Activated naive CD8-positive, alpha-beta T cell treated with anti-CD3 and anti-CD28 coated beads for 36 hours (primary cell): ENCODE measurements at regions not wholly inside any gene's neighbourhood (a gene's known extent, or its start where the extent isn't known, plus 50 kb on each side); places are given as distances from the start of the nearest gene placed in this dataset.
"Not testable (repeated sequence)": the region's sequence is repeated elsewhere in the genome, so short reads cannot be mapped to it uniquely, and the experiment has no call there.

Source experiments
- DNase-seq: peaks from one replicate; pipeline ENCODE4 v3.0.0; 2021
- H3K27ac Mint-ChIP-seq: one replicate; pipeline ENCODE4 v1.8.0; 2022; ENCODE audit warnings: mild to moderate bottlenecking, moderate library complexity, mixed read lengths
- H3K27me3 Mint-ChIP-seq: one replicate; pipeline ENCODE4 v1.8.0; 2022; ENCODE audit warnings: mild to moderate bottlenecking, mixed read lengths
- H3K36me3 Mint-ChIP-seq: one replicate; pipeline ENCODE4 v1.8.0; 2021; ENCODE audit warnings: mild to moderate bottlenecking, mixed read lengths
- H3K4me1 Mint-ChIP-seq: one replicate; pipeline ENCODE4 v1.8.0; 2021; ENCODE audit warnings: mixed read lengths
- H3K4me3 Mint-ChIP-seq: one replicate; pipeline ENCODE4 v1.8.0; 2022; ENCODE audit warnings: mild to moderate bottlenecking, moderate library complexity, mixed read lengths
- H3K9me3 Mint-ChIP-seq: one replicate; pipeline ENCODE4 v1.8.0; 2022; ENCODE audit warnings: mixed read lengths

DNA sequence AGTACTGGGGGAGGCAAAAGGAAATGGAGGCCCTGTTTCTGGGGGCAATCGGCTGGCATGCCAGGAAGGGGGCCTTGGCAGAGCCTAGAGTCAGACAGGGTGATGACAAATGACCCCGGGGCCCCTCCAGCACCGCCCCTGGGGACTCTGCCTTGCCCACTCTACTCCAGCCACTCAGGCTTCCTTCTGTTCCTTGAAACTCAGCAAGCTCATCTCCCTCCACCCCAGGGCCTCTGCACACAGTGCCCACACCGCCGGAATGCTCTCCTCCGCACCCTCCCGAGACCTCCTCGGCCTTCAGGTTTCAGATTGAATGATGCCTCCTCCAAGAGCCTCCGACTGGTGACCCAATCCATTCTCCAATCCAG is 122.5 kb upstream of the ZBTB40 start:
- no peaks in the 10 kb centered on the region for H3K36me3 Mint-ChIP-seq
- no peak overlapping the region for H3K4me3 Mint-ChIP-seq

DNA sequence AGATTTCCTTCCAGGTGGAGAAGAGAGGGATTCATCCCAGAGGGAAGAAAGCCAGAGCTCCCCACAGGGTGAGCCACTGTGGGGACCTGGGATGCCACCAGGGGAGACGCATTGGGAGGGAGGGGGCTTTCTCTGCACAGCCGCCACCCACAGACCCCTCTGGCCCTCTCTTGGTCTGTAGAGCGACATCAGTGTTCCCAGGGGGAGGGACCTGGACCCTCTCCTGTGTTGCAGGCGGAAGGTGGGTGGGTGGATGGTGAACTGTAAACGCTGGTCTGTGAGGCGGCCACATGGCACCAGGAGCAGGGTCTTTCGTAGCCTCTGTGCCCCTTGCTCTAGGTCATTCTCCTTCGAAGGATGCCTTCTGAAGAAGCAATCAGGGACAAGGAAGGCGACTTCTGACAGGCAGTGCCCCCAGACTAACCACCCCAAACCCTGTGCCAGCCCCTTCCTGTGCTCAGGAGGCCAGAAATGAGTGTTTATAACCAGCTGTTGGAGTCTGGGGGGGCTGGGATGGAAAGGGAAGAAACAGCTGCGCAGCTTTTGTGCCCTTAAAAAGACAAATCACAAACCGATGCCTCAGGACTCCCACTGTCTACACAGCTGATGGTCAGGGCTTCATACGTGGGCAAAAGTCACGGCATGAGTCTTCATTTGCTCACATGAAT is 121.4 kb upstream of the ZBTB40 start:
- no peaks in the 10 kb centered on the region for H3K9me3 Mint-ChIP-seq

More for the DNA sequence above, 122.5 kb upstream of the ZBTB40 start:
- peaks cover 10% of the 10 kb centered on the region for H3K27me3 Mint-ChIP-seq
- no peaks in the 10 kb centered on the region for H3K4me1 Mint-ChIP-seq
- DNase-seq, result no peak
- H3K27ac Mint-ChIP-seq, result no peak overlapping the region
- H3K9me3 Mint-ChIP-seq, result no peaks in the 10 kb centered on the region

DNA sequence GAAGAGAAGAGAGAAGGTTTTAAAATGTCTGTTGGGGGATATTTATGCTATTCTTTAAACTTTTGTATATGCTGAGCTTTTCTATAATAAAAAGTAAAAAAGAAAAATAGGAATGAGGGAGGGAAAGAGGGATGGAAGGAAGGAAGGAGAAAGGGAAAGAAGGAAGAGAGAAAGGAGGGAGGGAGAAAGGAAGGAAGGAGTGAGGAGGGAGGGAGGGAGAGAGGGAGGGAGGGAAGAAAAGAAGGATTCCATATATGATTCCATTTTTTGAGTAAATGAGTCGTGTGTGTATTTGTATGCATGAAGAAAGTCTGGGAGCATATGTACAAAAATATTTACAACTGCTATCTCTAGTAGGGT is 120.9 kb upstream of the ZBTB40 start:
- Mint-ChIP-seq H3K27me3 (peaks cover 10% of the 10 kb centered on the region), H3K4me3 (no peak overlapping the region), H3K9me3 (no peaks in the 10 kb centered on the region), H3K4me1 (no peaks in the 10 kb centered on the region), H3K27ac (no peak overlapping the region), H3K36me3 (no peaks in the 10 kb centered on the region)
- no peak for DNase-seq

More for the DNA sequence above, 121.4 kb upstream of the ZBTB40 start:
- H3K4me1 Mint-ChIP-seq, result no peaks in the 10 kb centered on the region
- no peak overlapping the region for H3K27ac Mint-ChIP-seq
- peaks cover 10% of the 10 kb centered on the region for H3K27me3 Mint-ChIP-seq
- DNase-seq, result no peak
- H3K36me3 Mint-ChIP-seq, result no peaks in the 10 kb centered on the region
- H3K4me3 Mint-ChIP-seq, result no peak overlapping the region

DNA sequence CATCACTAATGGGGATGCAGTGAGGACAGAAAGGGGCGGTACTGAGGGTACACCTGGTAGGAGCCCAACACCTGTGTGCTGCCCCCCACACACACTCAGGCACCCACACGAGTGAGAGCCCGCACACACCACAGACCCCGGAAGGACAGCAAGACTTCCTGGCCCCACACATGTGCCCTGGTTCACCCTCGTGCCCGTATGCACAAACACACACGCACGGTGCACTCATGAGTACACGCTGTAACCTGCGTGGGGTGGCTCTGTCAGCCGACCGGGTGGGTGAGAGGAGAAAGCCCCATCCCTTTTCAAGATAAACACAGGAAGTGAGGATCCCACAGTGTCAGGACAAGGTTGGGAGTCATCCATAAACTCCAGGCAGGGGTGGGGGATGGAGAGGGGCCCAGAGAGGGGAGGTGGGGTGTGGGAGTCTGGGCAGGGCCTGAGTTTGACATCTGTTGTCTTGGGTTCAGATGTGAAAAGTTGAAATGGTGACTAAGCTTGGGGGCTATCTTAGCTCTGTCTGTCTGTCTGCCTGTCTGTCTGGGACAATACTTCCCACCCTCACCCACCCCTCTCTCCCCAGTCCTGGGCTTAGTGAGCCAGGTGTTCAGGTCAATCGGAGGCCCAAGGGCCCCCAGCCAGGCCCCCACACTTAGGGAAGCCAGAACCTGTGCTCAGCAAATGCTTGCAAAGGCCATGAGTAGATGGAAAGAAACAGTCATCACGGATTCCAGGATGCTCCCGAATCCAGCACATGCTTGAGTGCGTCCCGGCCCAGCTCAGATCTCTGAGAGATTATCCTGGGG is 119.8 kb upstream of the ZBTB40 start:
- Mint-ChIP-seq H3K36me3 (no peaks in the 10 kb centered on the region), H3K4me1 (no peaks in the 10 kb centered on the region), H3K9me3 (no peaks in the 10 kb centered on the region), H3K4me3 (no peak overlapping the region), H3K27me3 (peaks cover 10% of the 10 kb centered on the region), H3K27ac (no peak overlapping the region)
- no peak for DNase-seq

DNA sequence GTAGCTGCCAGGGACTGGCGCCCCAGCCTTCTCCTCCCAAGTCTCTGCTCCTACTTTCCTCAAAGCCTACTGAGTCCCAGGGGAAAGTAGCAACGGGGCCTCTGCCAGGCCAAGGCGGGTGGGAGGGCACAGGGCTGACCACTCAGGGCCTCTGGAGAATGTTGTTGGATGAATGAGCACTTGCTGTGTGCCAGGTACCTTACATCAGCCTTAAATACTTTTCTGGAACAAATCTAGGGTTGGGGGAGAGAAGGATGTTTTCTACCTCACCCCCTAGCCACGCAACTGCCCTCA is 119.3 kb upstream of the ZBTB40 start:
- no peak overlapping the region for H3K4me3 Mint-ChIP-seq

DNA sequence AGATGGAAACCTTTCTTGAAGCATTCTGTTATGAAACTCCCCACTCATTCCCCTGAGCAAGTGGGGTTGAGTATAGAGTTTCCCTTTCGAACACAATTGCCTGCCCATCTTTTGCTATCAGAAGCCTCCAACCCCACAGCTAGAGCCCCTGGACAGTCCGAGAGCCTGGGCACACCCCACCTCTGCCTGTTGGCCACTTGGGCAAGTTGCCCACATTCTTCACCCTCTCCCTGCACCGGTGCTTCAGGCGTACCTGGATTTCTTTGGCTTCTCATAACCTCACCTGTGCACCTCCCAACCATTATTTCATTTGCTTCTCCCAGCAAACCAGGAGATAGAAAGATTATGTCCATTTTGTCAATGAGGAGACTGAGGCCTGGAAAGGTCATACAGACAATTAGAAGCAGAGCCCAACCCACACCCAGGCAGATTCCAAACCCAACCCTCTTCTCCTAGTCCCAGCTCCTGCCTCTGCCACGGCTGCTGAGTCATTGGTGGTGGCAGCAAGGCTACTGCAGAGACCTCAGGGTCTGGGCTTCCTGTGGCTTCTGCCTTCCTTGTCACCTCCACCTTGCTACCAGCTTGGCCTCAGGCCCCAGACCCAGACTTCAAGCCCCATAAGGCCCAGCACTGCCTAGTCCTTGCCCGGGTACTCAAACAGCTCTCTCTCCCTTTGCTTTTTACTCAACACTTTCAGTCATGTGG is 118.7 kb upstream of the ZBTB40 start:
- Mint-ChIP-seq H3K4me1 (no peaks in the 10 kb centered on the region), H3K27ac (no peak overlapping the region)

More for the DNA sequence above, 119.3 kb upstream of the ZBTB40 start:
- no peak for DNase-seq
- H3K9me3 Mint-ChIP-seq, result no peaks in the 10 kb centered on the region
- peaks cover 10% of the 10 kb centered on the region for H3K27me3 Mint-ChIP-seq
- no peaks in the 10 kb centered on the region for H3K36me3 Mint-ChIP-seq
- no peak overlapping the region for H3K27ac Mint-ChIP-seq
- H3K4me1 Mint-ChIP-seq, result no peaks in the 10 kb centered on the region

DNA sequence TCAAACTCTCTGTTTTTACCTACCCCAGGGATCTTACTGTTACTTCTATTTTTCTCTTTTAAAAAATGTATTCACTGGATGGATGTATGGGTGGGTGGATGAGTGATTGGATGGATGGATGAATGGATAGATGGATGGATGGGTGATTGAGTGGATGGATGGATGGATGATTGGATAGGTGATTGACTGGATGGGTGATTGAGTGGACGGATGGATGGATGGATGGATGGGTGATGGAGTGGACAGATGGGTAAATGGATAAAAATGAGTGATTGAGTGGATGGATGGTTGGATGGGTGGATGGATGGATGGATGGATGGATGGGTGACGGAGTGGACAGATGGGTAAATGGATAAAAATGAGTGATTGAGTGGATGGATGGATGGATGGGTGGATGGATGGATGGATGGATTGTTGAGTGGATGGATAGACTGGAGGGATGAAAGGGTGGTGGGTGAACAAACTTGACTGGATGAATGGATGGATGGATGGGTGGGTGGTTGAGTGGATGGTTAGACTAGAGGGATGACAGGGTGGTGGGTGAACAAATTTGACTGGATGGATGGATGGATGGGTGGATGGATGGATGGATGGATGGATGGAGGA is 118.0 kb upstream of the ZBTB40 start:
- Mint-ChIP-seq H3K4me1 (no peaks in the 10 kb centered on the region), H3K27me3 (peaks cover 10% of the 10 kb centered on the region), H3K36me3 (no peaks in the 10 kb centered on the region), H3K4me3 (no peak overlapping the region), H3K9me3 (no peaks in the 10 kb centered on the region), H3K27ac (no peak overlapping the region)
- DNase-seq, result no peak

More for the DNA sequence above, 118.7 kb upstream of the ZBTB40 start:
- no peak for DNase-seq
- no peaks in the 10 kb centered on the region for H3K36me3 Mint-ChIP-seq
- H3K4me3 Mint-ChIP-seq, result no peak overlapping the region
- H3K9me3 Mint-ChIP-seq, result no peaks in the 10 kb centered on the region
- H3K27me3 Mint-ChIP-seq, result peaks cover 10% of the 10 kb centered on the region

DNA sequence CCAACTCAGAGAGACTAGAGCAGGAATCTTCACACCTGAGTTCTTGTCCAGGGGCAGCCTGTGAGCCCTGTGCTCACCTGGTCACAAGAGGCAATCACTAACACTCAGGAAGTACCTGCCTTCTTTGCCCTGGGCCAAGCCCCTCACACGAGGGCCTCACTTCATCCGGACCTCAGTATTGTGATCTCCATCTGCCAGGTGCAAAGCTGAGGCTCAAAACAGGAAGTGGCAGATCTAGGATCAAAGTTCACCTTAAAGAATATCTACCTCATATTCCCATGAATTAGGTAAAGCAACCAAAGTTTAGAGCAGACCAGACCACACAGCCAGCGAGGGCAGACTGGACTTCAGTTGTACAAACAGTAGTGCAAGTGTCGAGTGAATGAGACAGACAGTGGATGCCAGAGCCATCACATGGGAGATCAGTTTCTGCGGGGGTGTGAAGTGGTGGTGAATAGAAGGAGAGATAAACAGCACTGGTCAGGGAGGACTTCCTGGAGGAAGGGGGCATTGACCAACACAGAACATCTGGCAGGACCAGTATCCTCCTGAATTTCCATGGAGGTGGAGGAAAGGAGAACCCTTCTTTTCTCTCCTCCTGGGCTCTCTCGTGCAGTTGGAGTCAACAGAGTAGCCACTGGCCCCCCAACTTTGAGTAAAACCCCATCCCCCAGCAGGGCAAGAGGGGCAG is 116.6 kb upstream of the ZBTB40 start:
- no peak overlapping the region for H3K4me3 Mint-ChIP-seq
- H3K27ac Mint-ChIP-seq, result no peak overlapping the region

DNA sequence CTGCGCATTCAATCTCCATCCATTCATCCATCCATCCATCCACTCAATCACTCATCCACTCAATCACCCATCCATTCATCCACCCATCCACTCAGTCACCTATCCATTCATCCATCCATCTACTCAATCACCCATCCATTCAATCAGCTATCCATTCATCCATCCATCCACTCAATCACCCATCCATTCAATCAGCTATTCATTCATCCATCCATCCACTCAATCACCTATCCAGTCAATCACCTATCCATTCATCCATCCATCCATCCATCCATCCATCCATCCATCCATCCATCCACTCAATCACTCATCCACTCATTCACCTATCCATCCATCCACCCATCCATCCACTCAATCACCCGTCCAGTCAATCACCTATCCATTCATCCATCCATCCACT is 115.4 kb upstream of the ZBTB40 start:
- not testable (repeated sequence) for H3K36me3 Mint-ChIP-seq, H3K4me3 Mint-ChIP-seq, H3K27ac Mint-ChIP-seq, H3K9me3 Mint-ChIP-seq, DNase-seq, H3K4me1 Mint-ChIP-seq
- peaks cover 22% of the 10 kb centered on the region for H3K27me3 Mint-ChIP-seq

More for the DNA sequence above, 116.6 kb upstream of the ZBTB40 start:
- Mint-ChIP-seq H3K27me3 (peaks cover 10% of the 10 kb centered on the region), H3K9me3 (no peaks in the 10 kb centered on the region), H3K4me1 (no peaks in the 10 kb centered on the region), H3K36me3 (no peaks in the 10 kb centered on the region)
- no peak for DNase-seq

DNA sequence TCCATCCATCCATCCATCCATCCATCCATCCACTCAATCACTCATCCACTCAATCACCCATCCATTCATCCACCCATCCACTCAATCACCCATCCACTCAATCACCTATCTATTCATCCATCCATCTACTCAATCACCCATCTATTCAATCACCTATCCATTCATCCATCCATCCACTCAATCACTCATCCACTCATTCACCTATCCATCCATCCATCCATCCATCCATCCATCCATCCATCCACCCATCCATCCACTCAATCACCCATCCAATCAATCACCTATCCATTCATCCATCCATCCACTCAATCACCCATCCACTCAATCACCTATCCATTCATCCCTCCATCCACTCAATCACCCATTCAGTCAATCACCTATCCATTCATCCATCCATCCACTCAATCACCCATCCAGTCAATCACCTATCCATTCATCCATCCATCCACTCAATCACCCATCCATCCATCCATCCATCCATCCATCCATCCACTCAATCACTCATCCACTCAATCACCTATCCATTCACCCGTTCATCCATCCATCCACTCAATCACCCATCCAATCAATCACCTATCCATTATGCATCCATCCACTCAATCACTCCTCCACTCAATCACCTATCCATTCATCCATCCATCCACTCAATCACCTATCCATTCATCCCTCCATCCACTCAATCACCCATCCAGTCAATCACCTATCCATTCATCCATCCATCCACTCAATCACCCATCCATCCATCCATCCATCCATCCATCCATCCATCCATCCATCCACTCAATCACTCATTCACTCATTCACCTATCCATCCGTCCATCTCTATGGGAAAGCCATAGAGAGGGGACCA is 114.7 kb upstream of the ZBTB40 start:
- H3K27ac Mint-ChIP-seq, DNase-seq, H3K4me3 Mint-ChIP-seq, H3K36me3 Mint-ChIP-seq, H3K4me1 Mint-ChIP-seq, H3K9me3 Mint-ChIP-seq: not testable (repeated sequence)
- peaks cover 28% of the 10 kb centered on the region for H3K27me3 Mint-ChIP-seq

DNA sequence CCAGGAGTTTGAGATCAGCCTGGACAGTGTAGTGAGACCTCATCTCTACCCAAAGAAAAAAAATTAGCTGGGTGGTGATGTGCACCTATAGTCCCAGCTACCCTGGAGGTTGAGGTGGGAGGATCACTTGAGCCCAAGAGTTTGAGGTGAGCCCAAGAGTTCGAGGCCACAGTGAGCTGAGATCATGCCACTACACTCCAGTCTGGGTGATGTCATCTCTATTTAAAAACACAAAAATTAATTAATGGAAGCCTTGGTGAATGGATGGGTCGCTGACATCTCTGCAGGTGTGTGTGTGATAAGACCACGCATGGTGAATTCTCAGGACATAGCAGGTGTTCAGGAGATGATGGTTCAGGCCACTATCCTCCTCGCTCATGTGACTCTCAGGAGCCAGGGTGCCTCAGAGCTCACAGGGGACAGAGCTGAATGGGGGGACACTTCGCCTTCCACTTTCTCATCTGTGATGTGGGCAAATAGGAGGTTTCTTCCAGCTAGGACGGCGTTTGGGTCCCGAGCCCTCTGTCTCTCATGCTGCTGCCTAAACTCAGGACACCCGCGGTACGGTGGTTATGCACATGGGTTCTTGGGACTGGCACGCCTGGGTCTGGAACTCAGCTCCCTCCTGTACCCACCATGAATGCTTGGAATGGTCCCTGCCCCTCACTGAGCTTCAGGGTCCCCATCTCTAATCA is 113.4 kb upstream of the ZBTB40 start:
- peaks cover 39% of the 10 kb centered on the region for H3K27me3 Mint-ChIP-seq
- no peaks in the 10 kb centered on the region for H3K36me3 Mint-ChIP-seq
- peaks cover 3% of the 10 kb centered on the region for H3K4me1 Mint-ChIP-seq
- no peak for DNase-seq
- H3K27ac Mint-ChIP-seq, result no peak overlapping the region
- H3K4me3 Mint-ChIP-seq, result no peak overlapping the region
- H3K9me3 Mint-ChIP-seq, result no peaks in the 10 kb centered on the region

DNA sequence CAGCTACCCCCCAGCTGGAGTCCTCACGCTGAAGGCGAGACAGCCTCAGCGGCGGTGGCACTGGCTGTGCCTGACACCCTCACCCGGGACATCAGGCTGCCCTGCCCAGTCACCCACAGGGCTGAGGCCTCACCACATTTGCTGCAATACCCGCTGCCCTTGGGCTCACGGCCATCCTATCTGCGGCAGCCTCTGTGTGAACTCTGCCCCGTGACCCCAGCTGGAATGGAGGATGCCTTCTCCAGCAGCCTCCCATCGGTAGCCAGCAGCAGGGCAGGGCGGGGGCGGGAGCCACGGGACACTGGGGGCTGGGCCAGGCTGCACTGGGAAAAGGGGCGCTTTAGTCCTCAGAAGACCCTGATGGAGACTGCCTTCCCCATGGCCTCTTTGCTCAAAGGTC is 112.4 kb upstream of the ZBTB40 start:
- H3K9me3 Mint-ChIP-seq, result no peaks in the 10 kb centered on the region
- H3K4me1 Mint-ChIP-seq, result peaks cover 3% of the 10 kb centered on the region
- H3K4me3 Mint-ChIP-seq, result no peak overlapping the region
- no peaks in the 10 kb centered on the region for H3K36me3 Mint-ChIP-seq
- no peak overlapping the region for H3K27ac Mint-ChIP-seq
- no peak for DNase-seq
- peaks cover 43% of the 10 kb centered on the region for H3K27me3 Mint-ChIP-seq

DNA sequence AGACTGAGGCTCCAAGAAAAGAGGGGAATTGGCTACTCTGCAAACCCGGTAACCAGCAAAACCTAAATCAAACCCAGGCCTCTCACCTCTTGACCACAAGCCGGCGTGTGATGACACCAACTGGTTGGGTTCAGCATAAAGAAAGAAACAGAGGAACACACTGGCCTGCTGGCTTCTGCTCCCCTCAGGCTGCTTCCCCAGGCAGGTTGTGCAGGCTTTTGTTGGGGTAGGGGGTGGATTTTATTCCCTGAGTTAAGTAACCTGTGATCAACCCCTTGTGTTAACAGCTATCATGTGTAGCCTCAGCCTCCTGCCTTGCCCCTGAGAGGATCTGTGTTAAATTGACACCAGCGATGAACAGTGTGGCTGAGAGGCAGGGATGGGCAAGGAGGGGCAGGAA is 111.6 kb upstream of the ZBTB40 start:
- Mint-ChIP-seq H3K36me3 (no peaks in the 10 kb centered on the region), H3K27ac (no peak overlapping the region), H3K9me3 (no peaks in the 10 kb centered on the region), H3K4me3 (no peak overlapping the region), H3K27me3 (peaks cover 49% of the 10 kb centered on the region), H3K4me1 (peaks cover 3% of the 10 kb centered on the region)
- no peak for DNase-seq

DNA sequence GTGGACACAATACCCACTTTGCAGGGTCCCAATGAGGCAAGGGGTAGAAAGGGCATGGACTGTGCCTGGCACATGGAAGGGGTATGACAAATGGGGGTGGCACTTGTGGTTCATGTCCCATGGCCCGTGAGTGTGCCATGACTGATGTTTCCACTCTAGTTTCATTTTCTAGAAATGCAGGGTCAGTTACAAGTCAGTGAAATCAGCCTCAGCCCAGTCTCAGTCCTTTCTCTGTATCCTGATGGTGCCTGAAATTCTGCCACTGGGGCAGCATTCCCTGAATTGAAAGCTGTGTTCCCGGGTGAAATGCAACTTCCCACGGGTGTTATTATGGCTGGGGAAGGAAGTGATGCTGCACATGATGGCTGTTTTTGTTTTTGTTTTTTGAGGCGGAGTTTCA is 110.8 kb upstream of the ZBTB40 start:
- H3K27me3 Mint-ChIP-seq, result peaks cover 49% of the 10 kb centered on the region
- no peak for DNase-seq
- no peaks in the 10 kb centered on the region for H3K9me3 Mint-ChIP-seq
- peaks cover 3% of the 10 kb centered on the region for H3K4me1 Mint-ChIP-seq
- H3K27ac Mint-ChIP-seq, result no peak overlapping the region
- H3K36me3 Mint-ChIP-seq, result no peaks in the 10 kb centered on the region
- H3K4me3 Mint-ChIP-seq, result no peak overlapping the region
